Breast epithelium (tissue), 4 donors: ENCODE measurements at regions not wholly inside any gene's neighbourhood (a gene's known extent, or its start where the extent isn't known, plus 50 kb on each side); places are given as distances from the start of the nearest gene placed in this dataset.

Experiments used
- DNase-seq, 2 donors: peaks; one replicate each; pipeline ENCODE4 v3.0.0-alpha.2; 2019; ENCODE audit warnings: low spot score in 2 of 2
- H3K27ac ChIP-seq, 2 donors: fragments of 200-600 bp; sonication (generic) in 1 of 2; one replicate each; pipeline ENCODE4 v1.5.1; 2016 to 2019; ENCODE audit warnings: mild to moderate bottlenecking in 1 of 2
- H3K27me3 ChIP-seq, 2 donors: fragments of 200-600 bp; sonication (generic) in 1 of 2; one replicate each; pipeline versions ENCODE4 v1.5.1 to v1.6.0; 2017 to 2019; ENCODE audit warnings: control low read depth in 1 of 2, mild to moderate bottlenecking in 1 of 2
- H3K36me3 ChIP-seq: fragments of 200-600 bp; one replicate; pipeline ENCODE4 v1.5.1; 2019
- H3K4me1 ChIP-seq, 2 donors: fragments of 200-600 bp; sonication (generic); one replicate each; pipeline ENCODE4 v1.5.1; 2016 to 2019; ENCODE audit warnings: control low read depth in 1 of 2
- H3K4me3 ChIP-seq, 3 donors: fragments of 200-600 bp; sonication (generic); 1 replicate in 2 of 3; 2 replicates in 1 of 3; pipeline ENCODE4 v1.5.1; 2016 to 2019; ENCODE audit warnings: mild to moderate bottlenecking in 3 of 3, moderate library complexity in 2 of 3
- H3K9me3 ChIP-seq, 2 donors: fragments of 200-600 bp; sonication (generic) in 1 of 2; one replicate each; pipeline ENCODE4 v1.5.1; 2016 to 2019; ENCODE audit warnings: control low read depth in 1 of 2
- POLR2A ChIP-seq: fragments of 450-650 bp; IDR thresholded peaks from one replicate; pipeline ENCODE4 v1.6.1; 2016; ENCODE audit warnings: antibody characterized with exemption, mild to moderate bottlenecking, moderate library complexity
- POLR2AphosphoS5 ChIP-seq, 3 donors: sonication (generic); formaldehyde crosslinking; IDR thresholded peaks; one replicate each; pipeline ENCODE4 v1.6.1; 2017; ENCODE audit warnings: antibody characterized with exemption in 3 of 3
- intact Hi-C: fragments of 100-400 bp; cut with DNase I; formaldehyde crosslinking; loops from one replicate; pipeline ENCODE4 v1.15.1; 2023; ENCODE audit warnings: low total_unique reads
- TF ChIP-seq, protein P1 (sequence below), 3 donors: fragments of 450-650 bp; IDR thresholded peaks; one replicate each; pipeline ENCODE4 v1.5.1; 2016 to 2017; ENCODE audit warnings: antibody characterized with exemption in 3 of 3, mild to moderate bottlenecking in 3 of 3, moderate library complexity in 3 of 3

DNA sequence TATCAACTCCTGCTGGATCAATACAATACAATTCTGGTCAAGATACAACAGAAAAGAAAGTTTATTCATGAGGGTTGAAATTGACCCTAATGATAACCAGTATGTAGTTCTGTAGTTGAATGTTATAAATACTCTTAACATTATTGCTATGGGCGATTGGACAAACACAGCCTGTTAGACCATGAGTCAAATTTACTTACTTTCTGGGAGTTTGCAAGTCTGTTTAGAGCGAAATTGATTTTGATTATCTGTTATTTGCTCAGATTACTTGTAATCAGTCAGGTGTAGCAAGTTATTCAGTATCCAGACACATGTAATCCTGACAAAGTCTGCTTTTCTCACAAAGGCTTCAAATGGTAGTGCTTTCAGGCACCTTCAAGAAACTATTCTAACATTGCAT lies 216.6 kb upstream of the B3GALT2 start:
- intact Hi-C loops: no loop called here
- Histone ChIP-seq H3K9me3 (no peaks in the 10 kb centered on the region), H3K27ac (no peak overlapping the region), H3K36me3 (no peaks in the 10 kb centered on the region), H3K4me1 (no peaks in the 10 kb centered on the region), H3K4me3 (no peak overlapping the region), H3K27me3 (no peaks in the 10 kb centered on the region)
- TF ChIP-seq, protein P1, sequence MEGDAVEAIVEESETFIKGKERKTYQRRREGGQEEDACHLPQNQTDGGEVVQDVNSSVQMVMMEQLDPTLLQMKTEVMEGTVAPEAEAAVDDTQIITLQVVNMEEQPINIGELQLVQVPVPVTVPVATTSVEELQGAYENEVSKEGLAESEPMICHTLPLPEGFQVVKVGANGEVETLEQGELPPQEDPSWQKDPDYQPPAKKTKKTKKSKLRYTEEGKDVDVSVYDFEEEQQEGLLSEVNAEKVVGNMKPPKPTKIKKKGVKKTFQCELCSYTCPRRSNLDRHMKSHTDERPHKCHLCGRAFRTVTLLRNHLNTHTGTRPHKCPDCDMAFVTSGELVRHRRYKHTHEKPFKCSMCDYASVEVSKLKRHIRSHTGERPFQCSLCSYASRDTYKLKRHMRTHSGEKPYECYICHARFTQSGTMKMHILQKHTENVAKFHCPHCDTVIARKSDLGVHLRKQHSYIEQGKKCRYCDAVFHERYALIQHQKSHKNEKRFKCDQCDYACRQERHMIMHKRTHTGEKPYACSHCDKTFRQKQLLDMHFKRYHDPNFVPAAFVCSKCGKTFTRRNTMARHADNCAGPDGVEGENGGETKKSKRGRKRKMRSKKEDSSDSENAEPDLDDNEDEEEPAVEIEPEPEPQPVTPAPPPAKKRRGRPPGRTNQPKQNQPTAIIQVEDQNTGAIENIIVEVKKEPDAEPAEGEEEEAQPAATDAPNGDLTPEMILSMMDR (IDR thresholded peaks at IDR 0.05): no peak
- TF ChIP-seq POLR2AphosphoS5 (IDR thresholded peaks at IDR 0.05) (no peak), POLR2A (no peak)
- no peak for DNase-seq

DNA sequence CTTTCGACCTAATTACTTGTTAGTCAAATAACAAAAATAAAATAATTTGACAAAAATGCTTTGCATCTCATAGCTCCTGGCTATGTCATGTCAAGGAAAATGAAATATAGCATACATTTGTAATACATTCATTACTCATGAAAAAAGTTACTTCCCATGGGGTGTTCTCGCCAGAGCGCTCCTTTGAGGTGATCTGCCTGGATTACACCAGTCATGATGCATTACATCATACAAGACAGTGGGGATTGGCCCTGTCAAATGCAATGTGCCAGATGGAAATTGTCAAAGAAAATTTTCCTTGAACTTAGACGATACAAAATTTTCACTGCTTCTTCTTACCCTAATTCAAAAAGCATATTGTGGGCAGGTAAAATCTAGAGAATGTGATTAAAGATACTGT lies 215.6 kb upstream of the B3GALT2 start:
- Histone ChIP-seq H3K4me1 (no peaks in the 10 kb centered on the region), H3K27me3 (no peaks in the 10 kb centered on the region), H3K36me3 (no peaks in the 10 kb centered on the region), H3K9me3 (no peaks in the 10 kb centered on the region), H3K4me3 (no peak overlapping the region), H3K27ac (no peak overlapping the region)
- intact Hi-C loops: no loop called here
- TF ChIP-seq POLR2A: no peak
- TF ChIP-seq, protein P1 (IDR thresholded peaks at IDR 0.05): no peak
- no peak for TF ChIP-seq POLR2AphosphoS5 (IDR thresholded peaks at IDR 0.05)
- no peak for DNase-seq

DNA sequence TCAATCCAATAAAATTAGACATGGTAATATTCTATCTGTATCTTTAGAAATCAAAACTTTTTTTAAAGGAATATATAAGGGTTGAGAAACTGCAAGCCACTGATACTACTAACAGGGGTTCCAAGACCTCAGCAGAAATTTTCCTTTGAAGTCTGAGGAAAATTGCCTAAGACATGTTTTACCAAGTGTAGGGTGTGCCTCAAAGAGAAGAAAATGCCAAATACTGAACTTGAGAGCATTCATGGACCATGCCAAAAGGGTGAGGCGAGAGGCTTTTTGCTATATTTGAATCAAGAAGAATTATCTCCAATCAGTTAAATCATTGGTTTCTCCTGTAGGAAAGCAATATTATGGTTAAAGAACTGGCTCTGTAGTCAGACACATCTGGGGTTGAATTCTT lies 207.9 kb upstream of the B3GALT2 start:
- no peak for TF ChIP-seq POLR2AphosphoS5 (IDR thresholded peaks at IDR 0.05)
- TF ChIP-seq POLR2A: no peak
- TF ChIP-seq, protein P1 (IDR thresholded peaks at IDR 0.05): no peak
- Histone ChIP-seq H3K9me3 (no peaks in the 10 kb centered on the region), H3K36me3 (no peaks in the 10 kb centered on the region), H3K4me1 (no peaks in the 10 kb centered on the region), H3K4me3 (no peak overlapping the region), H3K27ac (no peak overlapping the region), H3K27me3 (no peaks in the 10 kb centered on the region)
- DNase-seq: no peak
- intact Hi-C loops: no loop called here

DNA sequence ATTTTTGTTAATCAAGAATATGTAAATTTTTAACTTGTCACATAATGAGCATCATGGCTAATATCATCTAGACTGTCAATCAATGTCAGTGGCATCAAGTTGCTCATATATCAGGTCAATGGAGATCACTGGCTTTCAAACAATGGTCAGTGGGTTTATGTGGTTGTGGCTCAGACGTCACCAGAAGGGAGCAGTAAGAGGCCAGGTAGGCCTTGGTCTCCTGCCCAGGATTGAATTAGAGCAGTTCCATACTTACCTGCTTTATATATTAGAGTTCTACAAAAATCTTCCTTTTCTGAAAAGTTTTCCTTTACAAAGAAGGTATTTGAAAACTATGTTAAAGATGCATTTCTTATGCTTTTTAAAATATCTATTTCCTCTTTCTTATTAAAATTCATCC lies 206.3 kb upstream of the B3GALT2 start:
- Histone ChIP-seq H3K36me3 (no peaks in the 10 kb centered on the region), H3K27ac (no peak overlapping the region), H3K4me3 (no peak overlapping the region), H3K9me3 (no peaks in the 10 kb centered on the region), H3K4me1 (no peaks in the 10 kb centered on the region), H3K27me3 (no peaks in the 10 kb centered on the region)
- no peak for DNase-seq
- intact Hi-C loops: no loop called here
- TF ChIP-seq, protein P1 (IDR thresholded peaks at IDR 0.05): no peak

DNA sequence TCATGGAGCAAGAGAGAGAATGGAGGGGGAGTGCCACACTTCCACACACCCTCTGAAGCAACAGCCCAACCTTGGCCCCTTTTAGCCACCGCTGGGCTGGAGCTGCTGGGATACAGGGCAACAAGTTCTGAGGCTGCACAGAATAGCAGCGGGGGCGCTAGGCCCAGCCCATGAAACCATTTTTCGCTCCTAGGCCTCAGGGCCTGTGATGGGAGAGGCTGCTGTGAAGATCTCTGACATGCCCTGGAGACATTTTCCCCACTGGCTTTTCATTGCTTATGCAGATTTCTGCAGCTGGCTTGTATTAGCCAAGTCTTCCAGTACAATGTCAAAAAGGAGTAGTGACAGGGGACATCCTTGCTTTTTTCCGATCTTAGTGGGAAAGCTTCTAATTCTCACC lies 202.3 kb upstream of the B3GALT2 start:
- no peaks in the 10 kb centered on the region for H3K27me3 ChIP-seq
- no peak overlapping the region for H3K4me3 ChIP-seq
- TF ChIP-seq POLR2A (no peak), POLR2AphosphoS5 (IDR thresholded peaks at IDR 0.05) (no peak)
- TF ChIP-seq, protein P1 (IDR thresholded peaks at IDR 0.05): no peak
- intact Hi-C loops: no loop called here
- DNase-seq: no peak
- no peaks in the 10 kb centered on the region for H3K4me1 ChIP-seq
- no peaks in the 10 kb centered on the region for H3K9me3 ChIP-seq
- H3K27ac ChIP-seq: no peak overlapping the region
- H3K36me3 ChIP-seq: no peaks in the 10 kb centered on the region
